ENCODE measurements at regions not wholly inside any gene's neighbourhood (a gene's known extent, or its start where the extent isn't known, plus 50 kb on each side); places are given as distances from the start of the nearest gene placed in this dataset.

DNA sequence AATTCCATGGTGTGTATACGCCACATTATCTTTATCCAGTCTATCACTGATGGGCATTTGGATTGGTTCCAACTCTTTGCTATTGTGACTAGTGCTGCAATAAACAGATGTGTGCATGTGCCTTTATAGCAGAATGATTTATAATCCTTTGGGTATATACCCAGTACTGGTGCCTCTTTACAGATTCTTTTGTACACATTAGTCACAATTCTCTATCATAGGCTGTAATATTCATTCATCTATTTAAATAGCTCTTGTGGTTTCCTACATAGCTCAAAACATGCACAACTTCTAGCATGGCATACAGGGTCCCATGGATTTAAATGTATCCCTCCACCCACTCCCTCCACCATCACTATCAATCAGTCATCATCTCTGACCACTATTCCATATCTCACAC is 324.1 kb upstream of the CADM2 start:
- Histone ChIP-seq H3K9me3 (no peaks in the 10 kb centered on the region), H3K4me3 (no peak overlapping the region), H3K4me1 (no peaks in the 10 kb centered on the region), H3K36me3 (no peaks in the 10 kb centered on the region), H3K27ac (no peak overlapping the region), H3K27me3 (no peaks in the 10 kb centered on the region)
- DNase-seq (no peak), ATAC-seq (no peak)
- 71 to 86% (median 74%) methylated on average over 1 of the region's 1 CpG for WGBS, 4 donors
- intact Hi-C loops (cut with DNase I): no loop called here
- TF ChIP-seq, protein P1, sequence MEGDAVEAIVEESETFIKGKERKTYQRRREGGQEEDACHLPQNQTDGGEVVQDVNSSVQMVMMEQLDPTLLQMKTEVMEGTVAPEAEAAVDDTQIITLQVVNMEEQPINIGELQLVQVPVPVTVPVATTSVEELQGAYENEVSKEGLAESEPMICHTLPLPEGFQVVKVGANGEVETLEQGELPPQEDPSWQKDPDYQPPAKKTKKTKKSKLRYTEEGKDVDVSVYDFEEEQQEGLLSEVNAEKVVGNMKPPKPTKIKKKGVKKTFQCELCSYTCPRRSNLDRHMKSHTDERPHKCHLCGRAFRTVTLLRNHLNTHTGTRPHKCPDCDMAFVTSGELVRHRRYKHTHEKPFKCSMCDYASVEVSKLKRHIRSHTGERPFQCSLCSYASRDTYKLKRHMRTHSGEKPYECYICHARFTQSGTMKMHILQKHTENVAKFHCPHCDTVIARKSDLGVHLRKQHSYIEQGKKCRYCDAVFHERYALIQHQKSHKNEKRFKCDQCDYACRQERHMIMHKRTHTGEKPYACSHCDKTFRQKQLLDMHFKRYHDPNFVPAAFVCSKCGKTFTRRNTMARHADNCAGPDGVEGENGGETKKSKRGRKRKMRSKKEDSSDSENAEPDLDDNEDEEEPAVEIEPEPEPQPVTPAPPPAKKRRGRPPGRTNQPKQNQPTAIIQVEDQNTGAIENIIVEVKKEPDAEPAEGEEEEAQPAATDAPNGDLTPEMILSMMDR (IDR thresholded peaks at IDR 0.05): no peak
- TF ChIP-seq POLR2A (IDR thresholded peaks at IDR 0.05): no peak

DNA sequence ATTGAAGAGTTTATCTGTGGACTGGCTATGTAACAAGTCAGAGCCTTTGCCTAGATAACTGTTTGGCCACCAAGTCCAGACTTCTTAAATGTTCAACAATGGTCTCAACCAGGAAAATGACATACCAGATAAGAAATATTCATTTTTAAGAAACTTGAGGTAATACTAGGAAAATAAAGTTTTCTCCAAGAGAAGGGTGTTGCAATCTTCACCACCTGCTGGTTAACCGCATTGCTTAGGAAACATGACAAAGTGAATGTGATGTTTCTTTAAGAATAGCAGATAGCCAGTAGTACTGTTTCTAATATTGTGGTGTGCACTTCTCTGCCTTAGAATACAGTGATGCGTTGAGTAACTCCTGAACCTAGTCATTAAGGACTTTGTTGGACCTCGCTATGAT is 321.5 kb upstream of the CADM2 start:
- Histone ChIP-seq H3K9me3 (peaks cover 0 to 3% (median 0%) of the 10 kb centered on the region in 12 donors), H3K27me3 (no peaks in the 10 kb centered on the region), H3K4me3 (no peak overlapping the region), H3K4me1 (no peaks in the 10 kb centered on the region), H3K36me3 (no peaks in the 10 kb centered on the region), H3K27ac (no peak overlapping the region)
- intact Hi-C loops (cut with DNase I): no loop called here
- TF ChIP-seq, protein P1 (IDR thresholded peaks at IDR 0.05): no peak
- no peak for TF ChIP-seq POLR2A (IDR thresholded peaks at IDR 0.05)
- WGBS, 4 donors: 78 to 87% (median 82%) methylated on average over 3 of the region's 3 CpGs
- ATAC-seq (no peak), DNase-seq (no peak)

DNA sequence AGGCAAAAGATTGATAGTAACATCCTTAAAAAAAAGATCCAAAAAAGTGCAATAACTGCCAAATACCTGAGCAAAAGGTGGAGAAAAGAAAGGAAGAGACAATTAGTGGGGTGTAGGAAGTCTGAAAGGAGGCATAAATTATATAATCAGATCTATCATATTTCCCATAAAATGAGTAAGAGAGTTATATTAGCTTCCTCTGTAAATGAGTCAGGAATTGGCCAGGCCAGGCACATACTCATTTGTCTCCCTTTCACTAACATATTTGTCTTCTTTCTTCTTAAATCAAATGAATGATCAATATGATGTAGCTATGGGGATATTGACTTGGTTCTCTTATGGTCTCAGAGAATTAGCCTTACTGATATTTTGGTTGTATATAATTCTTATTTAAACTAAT is 292.3 kb upstream of the CADM2 start:
- intact Hi-C loops (cut with DNase I): no loop called here
- H3K9me3 ChIP-seq: no peaks in the 10 kb centered on the region
- H3K4me1 ChIP-seq: no peaks in the 10 kb centered on the region
- H3K4me3 ChIP-seq: no peak overlapping the region
- H3K27me3 ChIP-seq: no peaks in the 10 kb centered on the region
- no peaks in the 10 kb centered on the region for H3K36me3 ChIP-seq
- DNase-seq (no peak), ATAC-seq (no peak)
- H3K27ac ChIP-seq: no peak overlapping the region
- TF ChIP-seq, protein P1 (IDR thresholded peaks at IDR 0.05): no peak
- no peak for TF ChIP-seq POLR2A (IDR thresholded peaks at IDR 0.05)

DNA sequence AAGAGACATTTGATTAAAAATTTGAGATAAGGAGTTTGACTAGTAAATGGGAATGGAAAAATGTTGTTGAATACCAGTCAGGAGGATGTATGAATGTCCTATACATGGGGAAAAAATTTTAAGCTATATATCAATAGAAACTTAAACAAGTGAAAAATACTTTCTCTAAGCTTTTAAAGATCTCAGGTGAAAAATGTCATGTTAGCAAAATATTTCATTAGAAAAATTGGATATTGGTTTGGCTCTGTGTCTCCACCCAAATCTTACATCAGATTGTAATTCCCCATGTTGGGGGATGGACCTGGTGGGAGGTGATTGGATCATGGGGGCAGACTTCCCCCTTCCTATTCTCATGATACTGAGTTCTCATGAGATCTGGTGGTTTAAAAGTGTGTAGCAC is 279.6 kb upstream of the CADM2 start:
- no peaks in the 10 kb centered on the region for H3K4me1 ChIP-seq
- no peak overlapping the region for H3K27ac ChIP-seq
- no peaks in the 10 kb centered on the region for H3K27me3 ChIP-seq
- DNase-seq: no peak
- no peaks in the 10 kb centered on the region for H3K36me3 ChIP-seq
- H3K4me3 ChIP-seq: no peak overlapping the region
- no peaks in the 10 kb centered on the region for H3K9me3 ChIP-seq
- intact Hi-C loops (cut with DNase I): no loop called here
- TF ChIP-seq, protein P1 (IDR thresholded peaks at IDR 0.05): no peak
- ATAC-seq: no peak
